Right hindlimb (tissue), 1 donor: ENCODE measurements at regions not wholly inside any gene's neighbourhood (a gene's known extent, or its start where the extent isn't known, plus 50 kb on each side); places are given as distances from the start of the nearest gene placed in this dataset.
"Not testable (repeated sequence)": the region's sequence is repeated elsewhere in the genome, so short reads cannot be mapped to it uniquely, and the experiment has no call there.

Experiments used
- DNase-seq: peaks from one replicate; pipeline ENCODE4 v3.0.0-alpha.2; 2018

- DNase-seq = not testable (repeated sequence)
These were observed 64.0 kb upstream of the PLEKHM1 start for GRCh38 chr17:45554479-45554878.

GRCh38 chr17:45558821-45559220 lies 68.3 kb upstream of the PLEKHM1 start:
- not testable (repeated sequence) for DNase-seq

- not testable (repeated sequence) for DNase-seq
These were observed 72.3 kb upstream of the PLEKHM1 start for GRCh38 chr17:45562868-45563267.

- not testable (repeated sequence) for DNase-seq
These were observed 72.8 kb upstream of the PLEKHM1 start for GRCh38 chr17:45563283-45563682.

GRCh38 chr17:45568275-45568674 lies 77.8 kb upstream of the PLEKHM1 start:
- DNase-seq = not testable (repeated sequence)

- not testable (repeated sequence) for DNase-seq
These were observed 82.8 kb upstream of the PLEKHM1 start for GRCh38 chr17:45573326-45573725.

GRCh38 chr17:45573924-45574770 lies 83.6 kb upstream of the PLEKHM1 start:
- DNase-seq = no peak

GRCh38 chr17:45575126-45575885 lies 84.8 kb upstream of the PLEKHM1 start:
- no peak for DNase-seq

GRCh38 chr17:45576527-45577307 lies 86.2 kb upstream of the PLEKHM1 start:
- DNase-seq = not testable (repeated sequence)

GRCh38 chr17:45577571-45578279 lies 87.2 kb upstream of the PLEKHM1 start:
- DNase-seq = no peak

- DNase-seq = no peak
These were observed 88.3 kb upstream of the PLEKHM1 start for GRCh38 chr17:45578516-45579455.

GRCh38 chr17:45579529-45580495 lies 89.3 kb upstream of the PLEKHM1 start:
- no peak for DNase-seq

- DNase-seq = no peak
These were observed 90.4 kb upstream of the PLEKHM1 start for GRCh38 chr17:45580924-45581323.

GRCh38 chr17:45581860-45582259 lies 91.3 kb upstream of the PLEKHM1 start:
- no peak for DNase-seq

- peak; percentile 88 for DNase-seq
These were observed 93.8 kb upstream of the PLEKHM1 start for GRCh38 chr17:45584092-45585036.

- DNase-seq = peak; percentile 93
These were observed 94.7 kb upstream of the PLEKHM1 start for GRCh38 chr17:45585037-45585733.

- DNase-seq = peak; percentile 45
These were observed 95.5 kb upstream of the PLEKHM1 start for GRCh38 chr17:45585794-45586650.
